GM13977 (cell line): ENCODE measurements at regions not wholly inside any gene's neighbourhood (a gene's known extent, or its start where the extent isn't known, plus 50 kb on each side); places are given as distances from the start of the nearest gene placed in this dataset.

Experiments used
- DNase-seq: peaks from one replicate; pipeline ENCODE4 v3.0.0; 2012; ENCODE audit warnings: low spot score
- CTCF ChIP-seq: IDR thresholded peaks from 2 replicates; pipeline ENCODE4 v1.5.1; 2012; ENCODE audit warnings: mild to moderate bottlenecking, control low read depth; ENCODE audit not compliant: insufficient read depth; ENCODE audit errors: extremely low read depth, missing control alignments
- in situ Hi-C: fragments of 300-500 bp; cut with MboI; formaldehyde crosslinking; loops from one replicate; pipeline ENCODE4 v1.12.0; 2022; ENCODE audit warnings: low sequenced_read_pairs, low pct_unique_long_range_greater_than_20kb, mixed read lengths, inconsistent platforms; ENCODE audit not compliant: unreplicated experiment

- in situ Hi-C loops, result loop anchor here (25.0 kb wide), 1 partner anchor 98 kb away; no protein-coding TSS in a partner anchor
- no peak for TF ChIP-seq CTCF
- no peak for DNase-seq
Observed at GRCh38 chr20:22464312-22465003, 119.9 kb downstream of the FOXA2 start.

DNA sequence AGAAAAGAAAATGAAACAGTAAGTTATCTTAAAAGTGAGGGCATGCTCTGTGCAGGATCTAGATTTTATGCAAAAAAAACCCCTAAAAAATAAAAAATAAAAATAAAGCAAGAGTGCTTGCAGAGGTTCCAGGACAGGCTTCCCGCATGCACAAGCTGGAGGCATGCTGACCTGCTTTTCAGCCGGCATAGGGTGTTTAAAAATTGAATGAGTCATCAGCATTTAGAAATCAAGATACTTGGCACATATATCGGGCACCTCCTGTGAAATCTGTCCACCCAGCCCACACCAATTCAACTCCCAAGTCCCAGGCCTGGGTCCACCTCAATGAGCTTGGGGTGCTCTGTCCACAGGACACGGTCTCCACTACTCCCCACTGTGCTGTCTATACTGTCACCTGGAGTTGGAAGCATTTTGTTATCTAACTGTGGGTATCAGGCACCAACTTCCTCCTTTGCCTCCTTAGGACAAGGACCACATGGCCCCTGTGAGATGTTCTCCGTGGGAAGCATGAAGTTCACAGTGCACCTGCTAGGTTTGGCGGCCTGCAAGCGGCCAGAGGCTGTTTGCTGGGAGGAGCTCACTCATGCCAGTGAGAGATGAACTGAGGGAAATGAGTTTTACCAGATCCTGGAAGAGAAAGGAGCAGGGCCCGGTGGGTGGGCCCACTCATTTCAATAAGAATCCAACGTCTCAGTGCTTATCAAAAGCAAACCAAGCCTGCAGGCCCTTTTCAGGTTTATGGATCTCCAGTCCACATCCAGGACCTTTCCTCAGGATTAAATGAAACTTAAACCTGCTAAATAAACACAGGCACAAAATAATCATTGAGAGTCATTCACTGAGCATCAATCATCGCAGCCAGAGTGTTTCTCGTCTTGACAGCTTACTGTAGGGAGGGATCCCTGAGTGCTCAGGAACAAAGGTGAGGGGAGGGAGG lies 121.1 kb downstream of the FOXA2 start:
- DNase-seq, result no peak
- in situ Hi-C loops, result loop anchor here (25.0 kb wide), 1 partner anchor 99 kb away; no protein-coding TSS in a partner anchor
- TF ChIP-seq CTCF, result no peak

DNA sequence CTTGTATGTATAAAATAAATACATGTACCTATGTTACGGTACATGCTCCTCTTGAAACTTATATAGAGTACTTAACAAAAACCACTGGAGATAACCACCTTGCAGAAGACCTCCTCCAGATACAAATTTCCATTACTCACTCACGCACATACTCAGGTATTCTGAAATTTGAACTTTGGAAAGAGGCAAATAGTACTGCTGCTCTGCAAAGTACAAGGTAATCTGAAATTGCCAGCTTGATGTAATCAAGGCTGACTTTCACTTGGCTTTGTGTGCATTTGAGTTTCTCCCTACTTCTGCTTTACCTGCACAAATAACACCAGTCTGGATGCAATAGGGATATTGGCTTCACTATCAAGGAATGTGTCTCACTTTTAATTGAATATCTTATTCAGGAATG lies 123.6 kb downstream of the FOXA2 start:
- in situ Hi-C loops, result loop anchor here (25.0 kb wide), 1 partner anchor 101 kb away; no protein-coding TSS in a partner anchor
- TF ChIP-seq CTCF, result no peak
- DNase-seq, result no peak

DNA sequence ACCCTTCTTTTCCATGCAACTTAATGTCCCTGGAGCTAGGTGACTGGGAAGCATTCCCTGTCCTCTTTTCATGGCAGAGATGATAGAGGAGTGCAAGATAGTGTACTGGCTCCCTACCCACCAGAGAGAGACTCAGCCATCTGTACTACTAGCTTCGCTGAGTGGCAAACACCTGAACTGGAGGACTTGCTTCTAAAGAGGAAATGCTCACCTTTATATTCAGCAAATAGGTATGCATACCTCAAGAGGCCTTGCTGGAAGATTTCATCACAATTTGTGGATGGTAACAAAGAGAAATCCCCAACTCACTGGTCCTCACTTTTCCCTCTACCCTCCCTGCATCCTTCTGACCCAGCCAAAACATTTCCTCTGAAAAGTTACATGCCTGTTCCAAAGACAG lies 124.1 kb downstream of the FOXA2 start:
- DNase-seq, result no peak
- no peak for TF ChIP-seq CTCF
- in situ Hi-C loops, result loop anchor here (25.0 kb wide), 1 partner anchor 102 kb away; no protein-coding TSS in a partner anchor

DNA sequence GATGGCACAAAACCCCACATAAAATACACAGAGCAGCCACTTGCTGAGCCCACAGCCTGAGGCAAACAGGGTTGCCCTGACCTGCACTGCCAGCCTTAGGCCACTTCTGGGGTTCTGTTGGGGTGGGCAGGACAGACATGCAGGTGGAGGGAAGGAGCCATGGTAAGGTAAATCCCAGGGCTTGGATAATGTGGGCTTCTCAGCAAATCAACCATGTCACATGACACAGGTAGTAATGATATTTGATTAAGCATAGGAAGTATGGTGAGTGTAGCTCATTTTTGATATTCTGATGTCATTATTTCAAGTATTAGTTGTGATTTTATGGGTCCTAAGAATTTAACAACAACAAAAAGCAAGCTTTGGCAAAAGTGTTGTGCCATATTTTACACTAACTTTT lies 124.6 kb downstream of the FOXA2 start:
- in situ Hi-C loops, result loop anchor here (25.0 kb wide), 1 partner anchor 103 kb away; no protein-coding TSS in a partner anchor
- no peak for TF ChIP-seq CTCF
- no peak for DNase-seq

DNA sequence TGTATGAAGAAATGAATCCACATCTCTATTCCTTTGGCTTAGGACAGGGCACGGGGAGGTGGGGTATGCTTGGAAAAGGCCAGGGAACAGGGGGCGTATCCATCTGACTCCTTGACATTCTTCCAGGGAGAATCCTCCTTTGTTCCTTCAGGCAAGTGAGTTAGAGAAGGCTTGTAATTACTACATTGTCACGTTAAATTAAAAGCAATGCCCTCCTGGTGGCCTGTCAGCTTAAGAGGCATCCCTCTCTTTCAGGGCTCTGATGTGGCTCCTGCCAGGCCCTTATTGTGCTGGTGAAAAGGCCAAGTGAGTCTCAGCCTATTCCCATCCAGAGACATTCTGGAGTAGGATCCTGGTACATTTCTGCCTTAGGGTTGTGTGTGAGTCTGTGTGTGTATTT lies 128.3 kb downstream of the FOXA2 start:
- in situ Hi-C loops, result loop anchor here (25.0 kb wide), 1 partner anchor 106 kb away; no protein-coding TSS in a partner anchor
- no peak for DNase-seq
- TF ChIP-seq CTCF, result no peak
